ENCODE measurements at regions not wholly inside any gene's neighbourhood (a gene's known extent, or its start where the extent isn't known, plus 50 kb on each side); places are given as distances from the start of the nearest gene placed in this dataset.
A peak's percentile ranks its signal among the peaks of the same experiment; 100 is the strongest.

- no peak overlapping the region for H3K4me2 ChIP-seq (ENCODE audit: low read depth, low read length)
- peaks cover 84% of the 10 kb centered on the region for H3K4me1 ChIP-seq (ENCODE audit: insufficient read depth, low read length)
- H3K9me3 ChIP-seq (ENCODE audit: low read length): no peaks in the 10 kb centered on the region
- in situ Hi-C loops (cut with HindIII; ENCODE audit: extremely low pct_ligation_motif_present, low pct_unique_long_range_greater_than_20kb): no loop called here
- ATAC-seq: no peak
- FAIRE-seq: no peak
- POLR2A ChIA-PET: no interaction called here
- no peak overlapping the region for H3K4me3 ChIP-seq (replicated peaks in 1 of 3; ENCODE audit: insufficient read depth in 1 of 3, low read depth in 2 of 3, low read length in 3 of 3)
- 76% methylated on average over 4 of the region's 4 CpGs for whole genome bisulfite sequencing (ENCODE audit: low lambda C conversion rate)
- intact Hi-C loops (cut with micrococcal nuclease; ENCODE audit: unreplicated experiment): no loop called here
- peaks cover 10 to 37% of the 10 kb centered on the region in 2 experiments; a peak in 3 of 5 replicates for H3K27me3 ChIP-seq (ENCODE audit: control insufficient read depth in 1 of 2, insufficient read depth in 2 of 2, low read length in 2 of 2)
- no TSS peak for BruUV-seq (replicated peaks)
- no peak overlapping the region for H2AFZ ChIP-seq (ENCODE audit: low read length)
- CTCF ChIA-PET (ENCODE audit: low intra/inter-chr PET ratio, low total read pairs): no interaction called here
- DNase-seq (ENCODE audit: low spot score): no peak
- H3K27ac ChIP-seq (ENCODE audit: extremely low read length, insufficient read depth, low read length): no peak overlapping the region
- no peak overlapping the region for H3K9ac ChIP-seq (ENCODE audit: insufficient read depth, low read depth, low read length)
- H3K79me2 ChIP-seq (ENCODE audit: insufficient read depth, low read length): no peaks in the 10 kb centered on the region
- no peaks in the 10 kb centered on the region for H4K20me1 ChIP-seq (ENCODE audit: insufficient read depth, low read length)
- TF ChIP-seq ZIK1 (CRISPR knock-in tag; IDR thresholded peaks at IDR 0.05; ENCODE audit: borderline replicate concordance, low read depth) (no peak), ZFX (CRISPR knock-in tag; IDR thresholded peaks at IDR 0.05; ENCODE audit: low read depth) (peak; percentile 22; the same call in 1 of the 2 replicates), SAP130 (CRISPR knock-in tag; IDR thresholded peaks at IDR 0.05; ENCODE audit: low read depth) (no peak)
- H3K36me3 ChIP-seq (replicated peaks in 1 of 2; ENCODE audit: control insufficient read depth in 1 of 2, insufficient read depth in 2 of 2, low read length in 2 of 2): no peaks in the 10 kb centered on the region
Measured at GRCh38 chr6:167403427-167403826, 78.5 kb downstream of the TTLL2 start.

- in situ Hi-C loops (cut with HindIII; ENCODE audit: extremely low pct_ligation_motif_present, low pct_unique_long_range_greater_than_20kb) (no loop called here), intact Hi-C loops (cut with micrococcal nuclease; ENCODE audit: unreplicated experiment) (no loop called here)
- no peak overlapping the region for H3K9ac ChIP-seq (ENCODE audit: insufficient read depth, low read depth, low read length)
- H3K79me2 ChIP-seq (ENCODE audit: insufficient read depth, low read length): no peaks in the 10 kb centered on the region
- no TSS peak for BruUV-seq (replicated peaks)
- POLR2A ChIA-PET: no interaction called here
- no peaks in the 10 kb centered on the region for H3K9me3 ChIP-seq (ENCODE audit: low read length)
- ATAC-seq (no peak), DNase-seq (ENCODE audit: low spot score) (no peak), FAIRE-seq (no peak)
- TF ChIP-seq SOX6 (IDR thresholded peaks at IDR 0.05): no peak
- no peak for TF ChIP-seq SOX6 (CRISPR knock-in tag; IDR thresholded peaks at IDR 0.05)
- 0 out of 2 replicates have a peak, but pooled peaks have one; percentile 28 for TF ChIP-seq ZNF687 (CRISPR knock-in tag; IDR thresholded peaks at IDR 0.05)
- 0 out of 2 replicates have a peak, but pooled peaks have one; percentile 40 for TF ChIP-seq ZNF770 (CRISPR knock-in tag; IDR thresholded peaks at IDR 0.05)
- 57% methylated on average over 17 of the region's 17 CpGs for WGBS (ENCODE audit: low lambda C conversion rate)
- H3K4me3 ChIP-seq (replicated peaks in 1 of 3; ENCODE audit: insufficient read depth in 1 of 3, low read depth in 2 of 3, low read length in 3 of 3): no peak overlapping the region
- no peaks in the 10 kb centered on the region for H4K20me1 ChIP-seq (ENCODE audit: insufficient read depth, low read length)
- no peaks in the 10 kb centered on the region for H3K36me3 ChIP-seq (replicated peaks in 1 of 2; ENCODE audit: control insufficient read depth in 1 of 2, insufficient read depth in 2 of 2, low read length in 2 of 2)
- no peak overlapping the region for H3K27ac ChIP-seq (ENCODE audit: extremely low read length, insufficient read depth, low read length)
- CTCF ChIA-PET (ENCODE audit: low intra/inter-chr PET ratio, low total read pairs): no interaction called here
- no peak overlapping the region for H3K4me2 ChIP-seq (ENCODE audit: low read depth, low read length)
- no peak overlapping the region for H2AFZ ChIP-seq (ENCODE audit: low read length)
- H3K27me3 ChIP-seq (ENCODE audit: control insufficient read depth in 1 of 2, insufficient read depth in 2 of 2, low read length in 2 of 2): peaks cover 15 to 48% of the 10 kb centered on the region in 2 experiments; a peak in 4 of 5 replicates
- H3K4me1 ChIP-seq (ENCODE audit: insufficient read depth, low read length): peaks cover 77% of the 10 kb centered on the region
Measured at GRCh38 chr6:167404385-167405049, 79.6 kb downstream of the TTLL2 start.
